CMK (cell line): ENCODE measurements at regions not wholly inside any gene's neighbourhood (a gene's known extent, or its start where the extent isn't known, plus 50 kb on each side); places are given as distances from the start of the nearest gene placed in this dataset.
A peak's percentile ranks its signal among the peaks of the same experiment; 100 is the strongest.

Source experiments
- DNase-seq: peaks from one replicate; pipeline ENCODE4 v3.0.0-alpha.2; 2010; ENCODE audit warnings: low read depth

- no peak for DNase-seq
Measured at GRCh38 chr6:44500074-44500473, 112.6 kb downstream of the CDC5L start.

- no peak for DNase-seq
Measured at GRCh38 chr6:44503471-44503870, 116.0 kb downstream of the CDC5L start.

- no peak for DNase-seq
Measured at GRCh38 chr6:44504301-44504791, 116.8 kb downstream of the CDC5L start.

GRCh38 chr6:44505751-44506150 is 118.2 kb downstream of the CDC5L start:
- DNase-seq = no peak

GRCh38 chr6:44507014-44507413 is 119.5 kb downstream of the CDC5L start:
- no peak for DNase-seq

- DNase-seq = no peak
Measured at GRCh38 chr6:44508646-44509045, 121.1 kb downstream of the CDC5L start.

- no peak for DNase-seq
Measured at GRCh38 chr6:44511126-44511525, 123.6 kb downstream of the CDC5L start.

- DNase-seq = no peak
Measured at GRCh38 chr6:44512868-44513741, 125.6 kb downstream of the CDC5L start.

- no peak for DNase-seq
Measured at GRCh38 chr6:44514085-44514484, 126.6 kb downstream of the CDC5L start.

- no peak for DNase-seq
Measured at GRCh38 chr6:44514576-44515193, 127.2 kb downstream of the CDC5L start.

GRCh38 chr6:44522871-44523270 is 135.4 kb downstream of the CDC5L start:
- DNase-seq = no peak

- no peak for DNase-seq
Measured at GRCh38 chr6:44524476-44525227, 137.1 kb downstream of the CDC5L start.

GRCh38 chr6:44525761-44526351 is 138.3 kb downstream of the CDC5L start:
- DNase-seq = no peak

GRCh38 chr6:44527181-44527580 is 139.7 kb downstream of the CDC5L start:
- peak; percentile 7 for DNase-seq

- DNase-seq = no peak
Measured at GRCh38 chr6:44527583-44528369, 140.3 kb downstream of the CDC5L start.

- no peak for DNase-seq
Measured at GRCh38 chr6:44528370-44528644, 140.8 kb downstream of the CDC5L start.

GRCh38 chr6:44528716-44529115 is 141.2 kb downstream of the CDC5L start:
- DNase-seq = no peak

GRCh38 chr6:44529146-44529905 is 141.8 kb downstream of the CDC5L start:
- no peak for DNase-seq

GRCh38 chr6:44530209-44530909 is 142.9 kb downstream of the CDC5L start:
- no peak for DNase-seq

- no peak for DNase-seq
Measured at GRCh38 chr6:44530910-44531234, 143.4 kb downstream of the CDC5L start.
